RWPE2 (cell line): ENCODE measurements at regions not wholly inside any gene's neighbourhood (a gene's known extent, or its start where the extent isn't known, plus 50 kb on each side); places are given as distances from the start of the nearest gene placed in this dataset.

ENCODE experiments used
- ATAC-seq: fragments of 200-7000 bp; cut with Tn5 transposase; 3 replicates; pipeline ENCODE4 v1.9.1; 2021; ENCODE audit warnings: low read depth
- DNase-seq: peaks from one replicate; pipeline ENCODE4 v3.0.0-alpha.2; 2020; ENCODE audit warnings: low spot score
- H3K27ac ChIP-seq: fragments of 450-650 bp; 2 replicates; pipeline ENCODE4 v1.5.1; 2017; ENCODE audit warnings: mild to moderate bottlenecking; ENCODE audit not compliant: poor library complexity, severe bottlenecking
- H3K27me3 ChIP-seq: fragments of 250-450 bp; sonication (Bioruptor Pico); 2 replicates; pipeline ENCODE4 v1.5.1; 2021; ENCODE audit warnings: mild to moderate bottlenecking, moderate library complexity; ENCODE audit not compliant: insufficient read depth, poor library complexity, severe bottlenecking
- H3K36me3 ChIP-seq: fragments of 250-450 bp; sonication (Bioruptor Pico); 2 replicates; pipeline ENCODE4 v1.5.1; 2020; ENCODE audit warnings: low read depth, mild to moderate bottlenecking, moderate library complexity
- H3K4me1 ChIP-seq: fragments of 250-450 bp; sonication (Bioruptor Pico); 2 replicates; pipeline ENCODE4 v1.5.1; 2021; ENCODE audit warnings: mild to moderate bottlenecking, moderate library complexity; ENCODE audit not compliant: insufficient read depth, poor library complexity, severe bottlenecking
- H3K4me3 ChIP-seq: fragments of 250-450 bp; sonication (Bioruptor Pico); 2 replicates; pipeline ENCODE4 v1.5.1; 2021; ENCODE audit warnings: mild to moderate bottlenecking, moderate library complexity; ENCODE audit not compliant: severe bottlenecking
- H3K9me3 ChIP-seq: fragments of 250-450 bp; sonication (Bioruptor Pico); 2 replicates; pipeline ENCODE4 v1.5.1; 2021; ENCODE audit warnings: mild to moderate bottlenecking, moderate library complexity; ENCODE audit not compliant: severe bottlenecking
- CTCF ChIP-seq: fragments of 450-650 bp; IDR thresholded peaks from one replicate; pipeline ENCODE4 v1.5.1; 2017; ENCODE audit warnings: mild to moderate bottlenecking, moderate library complexity; ENCODE audit not compliant: poor library complexity, severe bottlenecking

GRCh38 chr11:116145187-116145865 lies 627.5 kb downstream of the BUD13 start:
- TF ChIP-seq CTCF = no peak
- DNase-seq = no peak
- H3K27me3 ChIP-seq = no peaks in the 10 kb centered on the region
- no peaks in the 10 kb centered on the region for H3K36me3 ChIP-seq
- no peak for ATAC-seq
- H3K9me3 ChIP-seq = no peaks in the 10 kb centered on the region
- no peak overlapping the region for H3K27ac ChIP-seq
- H3K4me1 ChIP-seq = no peaks in the 10 kb centered on the region
- no peak overlapping the region for H3K4me3 ChIP-seq

- no peak for TF ChIP-seq CTCF
- Histone ChIP-seq H3K27me3 (no peaks in the 10 kb centered on the region), H3K4me1 (no peaks in the 10 kb centered on the region), H3K4me3 (no peak overlapping the region), H3K9me3 (no peaks in the 10 kb centered on the region), H3K36me3 (no peaks in the 10 kb centered on the region), H3K27ac (no peak overlapping the region)
- DNase-seq (no peak), ATAC-seq (no peak)
Measured at GRCh38 chr11:116144387-116144958, 628.3 kb downstream of the BUD13 start.

- no peak for ATAC-seq
- no peak overlapping the region for H3K27ac ChIP-seq
- TF ChIP-seq CTCF = no peak
- H3K4me1 ChIP-seq = no peaks in the 10 kb centered on the region
- no peak for DNase-seq
- no peaks in the 10 kb centered on the region for H3K36me3 ChIP-seq
- no peaks in the 10 kb centered on the region for H3K9me3 ChIP-seq
- H3K4me3 ChIP-seq = no peak overlapping the region
- H3K27me3 ChIP-seq = no peaks in the 10 kb centered on the region
Measured at GRCh38 chr11:116138280-116138679, 634.1 kb upstream of the CADM1 start.

GRCh38 chr11:116137753-116138152 lies 633.5 kb upstream of the CADM1 start:
- H3K4me3 ChIP-seq = no peak overlapping the region
- H3K9me3 ChIP-seq = no peaks in the 10 kb centered on the region

More at GRCh38 chr11:116137753-116138152, 633.5 kb upstream of the CADM1 start:
- H3K4me1 ChIP-seq = no peaks in the 10 kb centered on the region
- no peak for TF ChIP-seq CTCF
- H3K27me3 ChIP-seq = no peaks in the 10 kb centered on the region
- no peak overlapping the region for H3K27ac ChIP-seq
- H3K36me3 ChIP-seq = no peaks in the 10 kb centered on the region
- no peak for DNase-seq
- no peak for ATAC-seq
